HL-60 (cell line): ENCODE measurements at regions not wholly inside any gene's neighbourhood (a gene's known extent, or its start where the extent isn't known, plus 50 kb on each side); places are given as distances from the start of the nearest gene placed in this dataset.

Experiments
- DNase-seq, 2 experiments: peaks; one replicate each; pipeline ENCODE4 v3.0.0-alpha.2; 2010 to 2020; ENCODE audit warnings: low read depth in 1 of 2, low spot score in 1 of 2
- H3K27ac ChIP-seq: fragments of 250-450 bp; sonication (Bioruptor Pico); replicated peaks from 2 replicates; pipeline ENCODE4 v1.5.1; 2020; ENCODE audit warnings: mild to moderate bottlenecking, moderate library complexity
- H3K27me3 ChIP-seq: fragments of 250-450 bp; sonication (Bioruptor Pico); 2 replicates; pipeline ENCODE4 v1.5.1; 2021; ENCODE audit warnings: mild to moderate bottlenecking, moderate library complexity; ENCODE audit not compliant: insufficient read depth, poor library complexity, severe bottlenecking
- H3K4me3 ChIP-seq: replicated peaks from 2 replicates; pipeline ENCODE4 v1.5.1; 2011; ENCODE audit warnings: mild to moderate bottlenecking, control low read depth, low read length; ENCODE audit not compliant: insufficient read depth
- CTCF ChIP-seq: IDR thresholded peaks from one replicate; pipeline ENCODE4 v1.5.1; 2011; ENCODE audit warnings: low read length, control low read depth, inconsistent platforms; ENCODE audit not compliant: insufficient read depth
- GABPA ChIP-seq: IDR thresholded peaks from 2 replicates; pipeline ENCODE4 v1.6.1; 2012; ENCODE audit warnings: low read depth
- POLR2AphosphoS5 ChIP-seq: IDR thresholded peaks from 2 replicates; pipeline ENCODE4 v1.6.1; 2012; ENCODE audit warnings: low read depth
- REST ChIP-seq: IDR thresholded peaks from 2 replicates; pipeline ENCODE4 v1.6.1; 2012; ENCODE audit warnings: low read depth; ENCODE audit not compliant: insufficient replicate concordance
- SPI1 ChIP-seq: IDR thresholded peaks from 2 replicates; pipeline ENCODE4 v1.6.1; 2012; ENCODE audit warnings: low read depth, mild to moderate bottlenecking, borderline replicate concordance

- no peak overlapping the region for H3K27ac ChIP-seq
- no peak for DNase-seq
- H3K4me3 ChIP-seq = no peak overlapping the region
- TF ChIP-seq POLR2AphosphoS5 (no peak), GABPA (no peak), REST (no peak), SPI1 (no peak), CTCF (no peak)
- no peaks in the 10 kb centered on the region for H3K27me3 ChIP-seq
Observed at GRCh38 chr3:184505076-184505878, 56.3 kb upstream of the EPHB3 start.

- H3K27me3 ChIP-seq = peaks cover under 1% of the 10 kb centered on the region
- TF ChIP-seq CTCF = no peak
- TF ChIP-seq REST = no peak
- no peak for TF ChIP-seq POLR2AphosphoS5
- TF ChIP-seq GABPA = no peak
- no peak for TF ChIP-seq SPI1
- no peak for DNase-seq
- no peak overlapping the region for H3K4me3 ChIP-seq
- H3K27ac ChIP-seq = no peak overlapping the region
Observed at GRCh38 chr3:184506561-184506991, 55.0 kb upstream of the EPHB3 start.

GRCh38 chr3:184508938-184509337, 52.6 kb upstream of the EPHB3 start:
- Histone ChIP-seq H3K27ac (no peak overlapping the region), H3K4me3 (no peak overlapping the region), H3K27me3 (peaks cover 17% of the 10 kb centered on the region)
- TF ChIP-seq GABPA (no peak), REST (no peak), CTCF (no peak), SPI1 (no peak), POLR2AphosphoS5 (no peak)
- no peak for DNase-seq
